Stimulated activated naive CD4-positive, alpha-beta T cell (primary cell): ENCODE measurements at regions not wholly inside any gene's neighbourhood (a gene's known extent, or its start where the extent isn't known, plus 50 kb on each side); places are given as distances from the start of the nearest gene placed in this dataset.
"Not testable (repeated sequence)": the region's sequence is repeated elsewhere in the genome, so short reads cannot be mapped to it uniquely, and the experiment has no call there.

Experiments
- DNase-seq, 6 experiments: peaks; one replicate each; lab custom pipeline; 2025; lab: John Stamatoyannopoulos, UW

DNA sequence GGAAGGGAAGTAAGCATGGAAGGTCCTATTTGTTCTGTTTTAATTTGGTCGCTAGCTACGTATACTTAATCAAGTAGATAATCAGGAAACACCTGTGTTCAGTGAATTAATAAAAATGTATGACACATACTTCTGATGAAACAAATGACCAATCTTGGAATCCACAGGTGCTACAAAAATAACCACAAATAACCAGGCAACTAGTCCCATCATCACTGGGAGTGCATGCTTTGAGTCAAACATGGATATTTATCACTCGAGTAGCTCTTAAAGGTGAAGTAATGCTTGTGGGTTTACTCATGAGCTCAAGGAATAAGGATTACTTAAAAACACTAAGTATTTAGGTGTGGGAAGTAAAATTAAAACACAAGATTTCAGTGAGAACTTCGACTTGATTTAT, 285.6 kb upstream of the ID4 start:
- DNase-seq, result no peak

DNA sequence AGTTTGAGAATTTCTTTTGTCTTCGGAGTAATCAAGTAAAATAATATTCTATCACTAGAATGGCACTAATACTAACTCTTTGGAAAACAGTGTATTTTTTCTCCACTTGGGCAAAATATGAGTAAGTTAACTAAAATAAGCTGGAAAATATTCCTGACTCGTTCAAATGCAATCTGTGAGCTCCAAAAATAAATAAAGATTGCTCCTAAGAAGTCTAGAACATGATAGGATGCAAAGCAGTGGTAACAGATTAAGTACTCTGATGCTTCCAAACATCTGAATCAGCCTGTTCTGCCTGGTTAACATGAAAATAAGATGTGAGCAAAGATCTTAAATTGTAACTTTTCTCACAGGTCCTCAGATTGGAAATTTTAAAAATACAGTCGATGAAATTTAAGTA, 285.1 kb upstream of the ID4 start:
- no peak for DNase-seq

DNA sequence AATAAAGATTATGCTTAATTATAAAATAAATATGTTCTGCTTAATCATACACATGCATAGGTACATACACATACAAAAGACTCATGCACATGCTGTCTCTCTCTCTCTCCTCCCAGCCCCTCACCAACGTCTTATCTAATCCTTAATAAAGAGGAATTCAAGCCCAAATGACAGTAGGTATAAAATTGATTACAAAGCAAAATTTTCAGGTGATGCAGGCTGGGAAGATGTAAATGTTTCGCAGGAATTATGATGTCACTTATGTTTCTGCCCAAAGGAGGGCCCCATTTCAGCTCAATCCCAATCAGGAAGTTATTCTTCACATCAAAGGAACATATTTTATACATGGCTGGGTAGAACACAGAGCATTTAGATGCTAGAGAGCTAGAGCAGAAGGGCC, 284.6 kb upstream of the ID4 start:
- DNase-seq, result no peak

DNA sequence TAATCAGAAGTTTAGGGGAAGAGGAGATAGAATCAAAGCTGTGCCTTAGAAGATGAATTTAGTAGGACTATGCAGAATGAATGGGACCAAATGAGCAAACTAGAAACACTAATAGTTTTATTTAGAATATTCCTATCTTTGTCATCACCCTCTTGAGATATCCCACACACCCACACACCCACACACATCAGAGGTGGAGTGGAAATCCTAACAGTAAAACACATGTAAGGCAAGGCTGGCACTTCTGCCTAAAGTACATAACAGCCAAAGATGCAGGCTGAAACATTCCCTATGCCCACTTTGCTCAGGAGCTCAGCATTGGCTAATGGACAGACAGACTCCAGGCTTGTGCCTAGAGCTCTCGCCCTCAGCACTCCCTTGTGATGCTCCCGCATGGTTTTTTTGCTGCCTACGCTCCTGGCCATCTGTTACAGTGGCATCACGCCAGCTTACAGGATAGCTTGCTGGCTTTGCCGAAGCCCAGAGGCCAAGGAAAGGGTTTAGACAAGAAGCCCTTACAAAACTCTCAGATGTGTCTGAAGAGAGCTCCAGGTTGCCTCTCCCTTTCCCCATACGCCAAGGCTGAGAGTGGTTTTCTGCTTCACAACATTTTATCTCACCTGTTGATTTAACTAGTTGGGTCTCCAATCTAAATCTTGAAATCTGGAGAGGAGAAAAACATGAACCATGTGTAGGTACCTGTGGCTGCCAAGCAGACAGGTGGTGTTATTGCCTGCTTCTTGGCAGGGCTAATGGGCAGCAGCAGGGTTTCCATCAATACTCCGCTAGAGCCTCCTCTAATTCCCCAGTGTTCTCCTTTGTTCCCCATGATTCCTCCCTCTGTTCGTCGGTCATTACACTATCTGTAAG, 282.6 kb upstream of the ID4 start:
- DNase-seq, result no peak

DNA sequence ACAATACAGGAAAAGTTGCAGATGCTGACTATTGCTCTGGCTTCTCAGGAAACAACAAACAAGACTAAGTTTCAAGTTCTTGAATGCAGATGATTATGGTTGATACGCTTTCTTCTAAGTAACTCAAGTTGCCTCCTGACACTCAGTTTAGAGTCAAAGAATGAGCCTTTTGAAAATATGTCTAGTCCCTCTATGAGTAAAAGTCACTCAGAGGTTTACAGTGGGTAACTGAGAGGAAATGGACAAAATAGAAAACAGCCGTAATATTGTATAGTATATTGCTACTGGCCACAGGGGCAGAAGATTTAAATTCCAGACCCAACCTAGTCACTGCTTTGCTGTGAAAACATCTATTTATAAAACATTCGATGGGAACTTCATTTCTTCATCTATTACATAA, 280.0 kb upstream of the ID4 start:
- DNase-seq, result no peak

DNA sequence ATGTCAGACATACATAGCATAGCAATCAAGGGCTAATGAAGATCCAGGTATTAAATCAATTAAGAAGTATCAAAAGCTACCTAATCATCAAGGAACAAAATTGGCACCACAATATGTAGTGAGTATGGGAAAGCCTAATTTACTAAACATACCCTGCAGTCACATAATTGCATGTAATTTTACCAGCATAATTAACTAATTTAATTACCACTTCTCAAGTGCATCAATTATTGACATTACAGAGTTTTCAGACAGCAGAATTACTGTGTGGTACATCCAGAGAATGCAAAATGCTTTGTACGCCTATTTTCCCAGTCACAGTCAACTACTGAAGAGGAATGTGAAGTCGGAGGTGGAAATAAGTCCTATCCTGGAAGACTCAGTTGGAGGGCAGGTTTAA, 279.0 kb upstream of the ID4 start:
- no peak for DNase-seq

DNA sequence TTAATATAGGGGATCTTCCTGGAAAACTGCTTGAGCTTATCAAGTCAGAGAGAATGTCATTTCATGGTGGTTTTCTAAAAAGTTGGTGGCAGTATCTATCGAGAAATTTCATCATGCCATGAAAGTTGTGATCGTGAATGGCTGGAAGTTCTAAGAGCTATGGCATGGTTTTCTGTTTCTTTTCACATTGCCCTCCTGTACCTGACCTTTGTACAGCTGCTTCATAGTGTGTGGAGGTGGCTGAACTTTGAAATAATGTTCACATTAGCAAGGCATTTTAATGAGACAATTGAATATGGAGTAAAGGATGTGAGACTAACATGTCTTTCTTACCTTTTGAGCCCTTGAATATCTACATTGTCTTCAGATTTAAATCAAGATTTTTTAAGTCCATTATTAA, 278.2 kb upstream of the ID4 start:
- no peak for DNase-seq

DNA sequence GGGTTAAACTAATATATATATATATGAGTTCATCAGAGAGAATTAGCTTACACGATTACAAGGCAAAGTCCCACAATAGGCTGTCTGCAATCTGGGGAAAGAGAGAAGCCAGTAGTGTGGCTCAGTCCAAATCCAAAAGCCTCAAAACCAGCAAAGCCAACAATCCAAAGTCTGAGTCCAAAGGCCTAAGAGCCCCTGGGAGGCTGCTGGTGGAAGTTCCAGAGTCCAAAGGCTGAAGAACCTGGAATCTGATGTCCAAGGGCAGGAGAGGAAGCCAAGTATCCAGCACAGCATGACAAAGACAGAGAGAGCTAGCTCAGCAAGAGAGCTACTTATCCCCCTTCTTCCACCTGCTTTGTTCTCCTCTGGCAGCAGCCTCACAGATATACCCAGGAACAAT, 274.7 kb upstream of the ID4 start:
- no peak for DNase-seq

DNA sequence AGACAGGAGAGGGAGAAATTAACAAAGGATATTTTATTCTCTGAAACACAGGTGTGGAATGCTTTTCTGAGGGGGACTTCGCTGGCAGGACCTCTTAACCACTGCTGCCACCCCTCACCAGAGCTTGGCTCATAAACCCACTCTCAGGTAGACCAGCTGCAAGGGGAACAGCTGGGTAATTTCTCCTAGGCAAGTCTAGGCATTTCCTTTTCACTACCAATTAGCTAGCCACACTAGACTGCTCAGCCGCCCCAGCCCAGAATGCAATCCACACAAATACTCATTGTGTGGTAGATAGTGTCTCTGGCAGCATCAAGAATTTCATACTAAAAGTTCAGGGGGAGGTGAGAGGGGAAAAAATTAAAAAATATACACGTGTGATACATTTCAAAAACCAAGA, 267.6 kb upstream of the ID4 start:
- no peak for DNase-seq

DNA sequence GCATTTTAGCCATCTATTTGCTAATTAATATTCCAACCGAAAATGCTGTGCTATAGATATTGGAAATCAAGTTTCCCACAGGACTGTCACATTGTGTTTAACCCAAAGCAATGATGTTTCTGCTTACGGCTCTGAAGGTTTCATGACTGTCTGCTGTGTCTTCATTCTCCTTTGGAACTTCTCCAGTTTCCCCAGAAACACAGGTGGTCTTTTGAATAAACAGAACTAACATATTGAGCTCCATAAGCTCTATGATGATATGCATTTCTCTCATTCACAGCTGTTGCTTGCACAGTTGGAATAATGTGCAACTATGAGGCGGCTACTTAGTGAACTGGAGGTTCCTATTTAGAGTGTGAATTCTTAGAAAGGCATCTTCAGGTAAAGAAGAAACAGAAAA, 266.0 kb upstream of the ID4 start:
- DNase-seq, result no peak

DNA sequence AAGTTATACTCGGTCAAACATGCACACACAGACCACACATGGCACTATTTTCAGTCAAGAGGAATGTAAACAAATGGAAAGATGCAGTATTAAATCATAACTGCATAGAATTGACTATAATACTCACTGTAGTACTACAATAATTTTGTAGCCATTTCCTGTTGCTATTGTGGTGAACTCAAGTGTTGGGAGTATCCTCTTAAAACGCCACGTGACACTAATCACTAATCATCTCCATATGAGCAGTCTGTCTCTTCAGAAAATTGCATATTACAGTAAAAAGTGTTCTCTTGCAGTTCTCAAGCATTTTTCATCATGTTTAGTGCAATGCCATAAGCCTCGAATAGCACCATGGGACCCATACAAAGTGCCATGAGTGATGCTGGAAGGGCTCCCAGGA, 258.7 kb upstream of the ID4 start:
- no peak for DNase-seq

DNA sequence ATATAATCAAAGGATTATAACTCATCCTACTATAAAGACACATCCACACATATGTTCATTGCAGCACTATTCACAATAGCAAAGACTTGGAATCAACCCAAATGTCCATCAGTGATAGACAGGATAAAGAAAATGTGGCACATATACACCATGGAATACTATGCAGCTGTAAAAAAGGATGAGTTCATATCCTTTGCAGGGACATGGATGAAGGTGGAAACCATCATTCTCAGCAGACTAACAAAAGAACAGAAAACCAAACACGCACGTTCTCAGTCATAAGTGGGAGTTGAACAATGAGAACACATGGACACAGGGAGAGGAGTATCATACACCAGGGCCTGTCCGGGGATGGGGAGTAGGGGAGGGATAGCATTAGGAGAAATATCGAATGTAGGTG, 253.0 kb upstream of the ID4 start:
- DNase-seq, result not testable (repeated sequence)

DNA sequence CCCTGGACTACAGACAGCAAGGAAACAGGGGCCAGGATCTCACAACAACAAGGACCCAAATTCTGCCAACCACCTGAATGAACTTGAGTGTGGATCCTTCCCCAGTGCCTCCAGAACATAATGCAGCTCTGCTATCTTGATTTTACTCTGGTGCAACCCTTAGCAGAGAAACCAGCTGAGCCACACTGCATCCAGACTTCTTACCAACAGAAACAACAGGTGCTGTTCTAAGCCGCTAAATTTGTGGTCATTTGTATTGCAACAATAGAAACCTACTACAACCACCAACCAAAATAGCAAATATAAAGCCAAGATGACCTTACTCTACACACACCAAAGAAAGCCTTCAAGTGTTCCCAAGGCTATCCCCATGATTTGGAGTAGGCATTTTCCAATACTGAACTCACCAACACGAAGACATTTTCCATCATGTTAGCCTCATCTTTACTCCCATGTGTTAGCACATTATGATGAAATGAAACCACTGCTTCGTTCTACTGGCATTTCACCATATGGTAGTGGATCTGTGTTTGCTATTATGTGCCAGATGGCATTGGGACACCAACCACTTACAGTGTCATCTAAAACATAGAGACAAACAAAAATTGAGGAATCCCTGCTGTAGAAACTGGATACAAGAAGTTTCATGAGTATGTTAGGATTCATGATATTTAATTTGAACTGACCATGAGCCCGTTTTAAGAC, 249.8 kb upstream of the ID4 start:
- no peak for DNase-seq

DNA sequence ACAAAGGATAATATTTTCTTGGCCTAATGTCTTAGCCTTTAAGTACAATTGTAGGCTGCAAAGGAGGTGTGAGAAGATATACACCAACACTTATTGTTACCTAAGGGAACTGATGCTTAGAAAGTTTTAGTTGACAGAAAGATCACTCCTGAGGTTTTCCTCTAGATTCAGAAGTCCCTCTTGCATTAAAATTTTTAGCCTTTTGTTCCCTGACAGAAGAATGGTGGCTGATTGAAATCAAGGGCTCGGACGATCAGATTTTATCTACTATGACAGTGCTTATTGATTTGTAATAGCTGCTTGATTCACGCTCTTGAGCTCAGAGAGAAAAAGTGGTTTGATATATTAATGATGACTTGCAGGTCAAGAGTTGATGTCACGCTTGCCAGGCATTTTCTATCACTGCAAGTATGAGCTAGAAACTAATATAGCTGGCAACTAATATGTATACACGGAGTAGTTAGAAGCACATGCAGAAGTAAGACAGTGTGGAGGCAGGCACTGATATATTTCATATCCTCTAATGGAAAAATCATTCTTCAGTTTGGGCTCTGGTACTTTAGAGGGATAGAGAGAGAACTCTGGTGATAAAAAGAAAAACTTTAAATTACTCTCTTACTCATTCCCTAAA, 246.6 kb upstream of the ID4 start:
- DNase-seq, result no peak

DNA sequence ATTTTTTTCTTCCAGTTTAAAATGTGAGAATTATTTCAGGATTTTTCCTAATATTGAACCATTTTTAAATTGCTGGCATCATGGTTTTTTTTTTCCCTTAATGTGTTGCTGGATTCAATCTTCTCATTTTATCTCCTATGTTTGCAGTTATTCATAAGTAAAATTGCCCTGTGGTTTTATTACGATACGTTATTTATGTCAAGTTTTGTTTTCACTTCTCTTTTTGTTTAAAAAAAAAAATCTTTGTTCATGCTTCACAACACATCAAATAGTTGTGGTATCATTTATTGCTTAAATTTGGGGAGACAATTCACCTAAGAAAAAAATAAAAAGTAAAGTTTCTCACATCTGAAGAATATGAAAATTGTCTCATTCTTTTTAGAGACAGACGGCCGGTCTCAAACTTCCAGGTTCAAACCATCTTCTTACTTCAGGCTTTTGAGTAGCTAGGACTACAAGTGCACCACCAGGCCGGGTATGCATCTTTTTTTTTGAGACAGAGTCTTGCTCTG, 239.3 kb upstream of the ID4 start:
- no peak for DNase-seq

DNA sequence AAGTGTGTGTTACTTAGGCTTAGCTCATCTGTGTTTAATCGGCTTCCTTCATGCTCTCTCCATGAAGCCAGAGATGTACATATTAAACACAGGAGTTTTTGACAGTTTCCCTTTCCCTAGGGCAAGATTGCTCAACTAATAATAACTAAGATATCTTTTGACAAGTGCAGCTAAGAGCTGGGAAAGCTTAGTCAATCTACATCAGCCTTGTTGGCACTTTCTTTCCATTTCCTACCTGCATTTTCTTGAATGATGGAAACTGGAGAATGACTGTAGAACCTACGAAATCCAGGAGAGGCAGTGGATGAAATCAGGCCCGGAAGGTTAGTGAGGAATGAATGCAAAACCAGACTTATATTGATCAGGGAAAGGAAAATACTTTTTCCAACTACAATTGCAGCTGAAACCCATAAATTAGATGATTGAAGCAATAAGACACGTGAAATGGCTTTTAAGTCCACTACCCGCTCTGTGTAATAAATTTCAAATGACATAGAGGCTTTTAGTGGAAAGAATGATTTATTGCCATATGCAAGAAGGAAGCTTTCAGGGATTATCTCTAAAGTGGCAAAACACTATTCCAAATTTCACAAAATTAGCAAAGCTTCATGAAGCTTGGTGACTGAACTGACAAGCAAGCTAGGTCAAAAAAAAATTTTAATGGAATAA, 237.2 kb upstream of the ID4 start:
- no peak for DNase-seq

DNA sequence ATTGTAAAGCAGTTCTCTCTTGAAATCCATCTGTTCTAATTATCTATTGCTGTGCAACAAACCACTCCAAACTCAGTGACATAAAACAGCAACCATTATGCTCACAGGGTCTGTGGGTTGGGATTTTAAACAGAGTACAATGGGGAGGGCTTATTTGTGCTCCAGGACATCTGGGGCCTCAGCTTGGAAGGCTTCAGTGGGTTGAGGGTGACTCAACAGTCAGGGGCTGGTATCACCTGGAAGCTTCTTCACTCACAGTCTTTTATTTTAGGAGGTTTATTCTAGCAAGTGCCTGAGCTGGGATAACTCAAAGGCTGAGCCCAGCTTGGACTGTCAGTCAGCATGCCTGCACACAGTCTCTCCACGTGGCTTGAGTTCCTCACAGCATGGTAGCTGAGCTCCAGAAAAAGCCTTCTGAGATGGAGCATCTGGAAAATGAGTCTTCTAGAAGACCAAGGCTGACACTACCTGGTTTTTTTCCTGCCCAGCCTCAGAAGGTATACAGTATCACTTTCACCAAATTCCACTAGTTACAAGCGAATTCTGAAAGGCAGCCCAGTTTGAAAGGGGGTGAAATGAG, 234.6 kb upstream of the ID4 start:
- DNase-seq, result no peak

DNA sequence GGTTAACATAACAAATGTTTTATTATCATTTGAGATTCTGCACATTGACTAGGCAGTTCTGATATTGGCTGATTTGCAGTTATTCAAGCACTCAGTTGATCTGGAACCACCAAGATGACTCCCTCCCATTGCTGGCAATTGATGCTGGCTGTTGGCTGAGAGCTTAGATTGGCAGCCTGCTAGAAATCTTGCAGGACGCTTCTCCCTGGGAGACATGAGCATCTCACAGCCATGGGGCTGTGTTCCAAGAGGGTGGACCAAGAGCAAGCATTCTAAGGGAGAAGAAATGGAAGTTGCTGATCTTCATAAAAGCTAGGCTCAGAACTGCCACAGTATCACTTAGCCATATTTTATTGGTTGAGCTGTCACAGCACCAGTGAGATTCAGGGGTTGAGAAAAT, 233.4 kb upstream of the ID4 start:
- no peak for DNase-seq

DNA sequence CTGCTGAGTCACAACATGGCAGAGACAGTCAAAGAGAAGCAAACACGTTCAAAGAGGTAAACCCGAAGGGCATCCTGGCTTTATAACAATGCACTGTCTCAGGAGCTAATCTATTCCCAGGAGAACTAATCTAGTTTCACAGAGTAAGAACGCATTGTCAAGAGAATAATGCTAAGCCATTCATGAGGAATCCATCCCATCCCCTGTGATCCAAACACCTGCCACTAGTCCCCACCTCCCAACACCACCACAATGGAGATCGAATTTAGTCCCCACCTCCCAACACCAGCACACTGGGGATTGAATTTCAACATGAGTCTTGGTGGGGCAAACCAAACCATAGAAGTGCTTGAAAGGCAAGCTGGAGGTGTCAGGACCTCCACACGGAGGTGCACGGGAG, 231.5 kb upstream of the ID4 start:
- no peak for DNase-seq

DNA sequence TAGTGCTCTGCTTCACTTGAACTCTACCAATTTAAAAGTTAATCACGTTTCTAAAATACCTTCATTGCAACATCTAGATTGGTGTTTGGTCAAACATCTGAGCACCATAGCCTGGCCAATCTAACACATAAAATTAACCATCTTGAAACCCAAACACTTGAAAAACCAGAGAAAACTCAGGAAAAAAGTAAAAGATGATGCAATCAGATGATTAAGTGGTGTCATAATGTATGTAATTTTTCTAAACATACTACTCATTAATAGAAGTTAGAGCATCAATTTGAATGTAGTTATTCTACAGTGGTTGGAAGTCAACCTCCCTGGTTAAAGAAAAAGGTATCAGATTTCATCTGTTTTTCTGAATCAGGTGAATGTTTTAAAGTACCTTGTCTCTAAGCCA, 228.6 kb upstream of the ID4 start:
- no peak for DNase-seq

DNA sequence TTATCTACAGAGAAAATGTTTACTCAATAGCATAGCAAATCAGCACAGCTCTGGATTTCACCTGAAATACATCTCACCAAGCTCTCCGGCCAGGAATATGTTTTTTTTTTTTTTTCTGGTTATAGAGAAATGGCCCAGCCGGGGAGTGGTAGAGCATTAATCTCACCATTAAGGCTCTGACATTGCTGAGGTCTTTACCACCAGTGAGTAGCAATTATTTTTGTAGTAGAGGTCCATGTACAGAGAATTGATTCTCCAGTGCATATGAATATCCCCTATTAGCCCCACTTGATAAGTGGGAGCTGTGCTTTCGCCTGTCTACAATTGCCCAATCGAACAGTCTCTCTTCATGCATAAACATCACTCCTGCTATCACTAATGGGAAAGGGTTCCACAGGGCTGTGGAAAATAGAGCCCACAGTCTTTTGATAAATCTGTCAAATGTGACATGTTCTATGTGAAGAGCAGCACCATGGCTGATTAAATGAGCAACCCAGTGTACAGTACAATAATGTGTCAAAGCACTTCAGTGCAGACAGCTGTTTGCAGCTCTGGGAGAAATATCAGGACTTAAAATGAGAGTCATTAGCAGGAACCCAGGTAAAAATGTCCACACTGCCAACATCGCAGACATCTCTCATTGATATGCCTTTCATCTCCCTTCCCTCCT, 227.1 kb upstream of the ID4 start:
- DNase-seq, result no peak
